HG02588 (cell line): ENCODE measurements at regions not wholly inside any gene's neighbourhood (a gene's known extent, or its start where the extent isn't known, plus 50 kb on each side); places are given as distances from the start of the nearest gene placed in this dataset.
"Not testable (repeated sequence)": the region's sequence is repeated elsewhere in the genome, so short reads cannot be mapped to it uniquely, and the experiment has no call there.

ENCODE experiments used
- ATAC-seq: cut with Tn5 transposase; IDR thresholded peaks from one replicate; pipeline ENCODE4 v1.9.1; 2021; ENCODE audit warnings: mild to moderate bottlenecking, moderate library complexity; ENCODE audit not compliant: unreplicated experiment

GRCh38 chr15:92753591-92753990 lies 98.0 kb upstream of the FAM174B start:
- ATAC-seq = no peak

GRCh38 chr15:92763459-92763858 lies 107.9 kb upstream of the FAM174B start:
- no peak for ATAC-seq

- ATAC-seq = not testable (repeated sequence)
These were observed 112.6 kb upstream of the FAM174B start for GRCh38 chr15:92768131-92768530.

GRCh38 chr15:92770641-92771040 lies 115.1 kb upstream of the FAM174B start:
- no peak for ATAC-seq

DNA sequence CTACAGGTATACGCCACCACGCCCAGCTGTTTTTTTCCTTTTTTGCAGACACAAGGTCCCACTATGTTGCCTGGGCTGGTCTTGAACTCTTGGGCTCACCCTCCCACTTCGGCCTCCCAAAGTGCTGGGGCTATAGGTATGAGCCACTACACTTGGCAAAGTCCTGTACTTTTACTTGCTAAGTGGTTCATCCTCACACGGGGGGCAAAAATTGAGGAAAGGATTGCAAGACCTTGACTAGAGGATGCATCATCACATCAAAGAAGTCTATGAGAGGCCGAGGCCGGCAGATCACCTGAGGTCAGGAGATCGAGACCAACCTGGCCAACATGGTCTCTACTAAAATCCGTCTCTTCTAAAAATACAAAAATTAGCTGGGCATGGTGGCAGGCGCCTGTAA lies 116.5 kb upstream of the FAM174B start:
- ATAC-seq = no peak

- no peak for ATAC-seq
These were observed 117.2 kb upstream of the FAM174B start for GRCh38 chr15:92772626-92773244.

GRCh38 chr15:92773340-92773739 lies 117.8 kb upstream of the FAM174B start:
- no peak for ATAC-seq

DNA sequence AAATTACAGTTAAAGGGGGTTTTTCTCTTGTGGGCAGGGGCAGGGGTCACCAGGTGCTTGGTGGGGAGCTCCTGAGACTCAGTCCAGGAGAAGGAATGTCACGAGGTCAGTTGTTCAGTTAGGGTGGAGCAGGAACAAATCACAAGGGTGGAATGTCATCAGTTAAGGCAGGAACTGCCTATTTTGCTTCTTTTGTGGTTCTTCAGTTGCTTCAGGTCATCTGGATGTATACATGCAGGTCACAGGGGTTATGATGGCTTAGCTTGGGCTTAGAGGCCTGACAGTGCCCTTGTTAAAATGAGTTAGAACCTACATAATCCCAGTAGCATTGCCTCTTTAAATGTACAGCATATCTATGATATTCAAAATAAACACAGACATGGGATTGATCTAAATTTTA lies 120.2 kb upstream of the CHD2 start:
- ATAC-seq = no peak

DNA sequence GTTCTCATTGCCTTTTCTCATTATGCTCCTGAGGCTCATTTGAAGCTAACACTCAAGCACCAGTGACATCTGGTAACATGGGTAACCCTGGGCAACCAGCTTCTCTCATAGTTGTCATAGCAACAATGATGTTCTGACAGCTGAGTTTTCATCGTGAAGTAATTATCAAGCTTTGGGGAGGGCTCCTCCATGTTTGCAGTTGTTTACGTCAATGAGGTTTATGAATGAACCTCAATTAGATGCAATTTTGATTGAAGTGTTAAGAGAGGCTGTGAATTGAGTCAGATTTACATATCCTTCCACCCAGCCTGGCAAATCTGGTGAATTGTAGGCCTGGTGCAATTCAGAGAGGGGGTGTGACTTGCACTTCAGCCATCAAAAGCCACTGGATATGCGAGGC lies 119.3 kb upstream of the CHD2 start:
- no peak for ATAC-seq

GRCh38 chr15:92781925-92782453 lies 118.1 kb upstream of the CHD2 start:
- ATAC-seq = no peak

GRCh38 chr15:92787116-92787515 lies 113.0 kb upstream of the CHD2 start:
- no peak for ATAC-seq

DNA sequence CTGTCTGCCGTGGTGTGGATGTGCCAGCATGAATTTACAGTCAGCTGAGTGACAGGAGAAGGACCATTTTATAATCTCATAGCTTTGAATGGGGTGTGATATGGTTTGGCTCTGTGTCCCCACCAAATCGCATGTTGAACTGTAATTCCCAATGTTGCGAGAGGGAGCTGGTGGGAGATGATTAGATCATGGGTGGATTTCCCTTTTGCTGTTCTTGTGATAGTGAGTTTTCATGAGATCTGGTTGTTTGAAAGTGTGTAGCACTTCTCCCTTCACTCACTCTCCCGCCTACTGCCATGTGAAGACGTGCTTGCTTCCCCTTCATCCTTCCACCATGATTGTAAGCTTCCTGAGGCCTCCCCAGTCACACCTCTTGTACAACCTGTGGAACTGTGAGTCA lies 111.9 kb upstream of the CHD2 start:
- ATAC-seq = no peak

DNA sequence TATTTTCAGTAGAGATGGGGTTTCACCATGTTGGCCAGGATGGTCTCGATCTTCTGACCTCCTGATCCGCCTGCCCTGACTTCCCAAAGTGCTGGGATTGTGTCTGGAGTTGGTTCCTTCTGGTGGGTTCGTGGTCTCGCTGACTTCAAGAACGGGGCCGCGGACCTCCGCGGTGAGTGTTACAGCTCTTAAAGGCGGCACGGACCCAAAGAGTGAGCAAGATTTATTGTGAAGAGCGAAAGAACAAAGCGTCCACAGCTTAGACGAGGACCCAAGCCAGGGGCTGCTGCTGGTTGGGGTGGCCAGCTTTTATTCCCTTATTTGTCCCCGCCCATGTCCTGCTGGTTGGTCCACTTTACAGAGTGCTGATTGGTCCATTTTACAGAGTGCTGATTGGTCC lies 111.3 kb upstream of the CHD2 start:
- not testable (repeated sequence) for ATAC-seq

- no peak for ATAC-seq
These were observed 103.9 kb upstream of the CHD2 start for GRCh38 chr15:92796161-92796611.

GRCh38 chr15:92797168-92798052 lies 102.7 kb upstream of the CHD2 start:
- ATAC-seq = no peak

DNA sequence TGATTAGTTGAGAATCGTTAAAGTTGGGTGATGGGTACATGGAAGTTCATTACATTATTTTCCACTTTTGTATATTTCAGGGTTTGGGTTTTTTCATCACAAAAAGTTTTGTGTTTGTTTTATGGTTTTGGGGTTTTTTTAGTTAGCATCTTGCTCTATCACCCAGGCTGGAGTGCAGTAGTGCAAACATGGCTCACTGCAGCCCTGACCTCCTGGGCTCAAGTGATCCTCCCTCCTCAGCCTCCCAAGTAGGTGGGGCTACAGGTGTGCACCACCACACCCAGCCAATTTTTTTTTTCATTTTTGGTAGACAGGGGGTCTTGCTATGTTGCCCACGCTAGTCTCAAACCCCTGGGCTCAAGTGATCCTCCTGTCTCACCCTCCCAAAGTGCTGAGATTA lies 100.1 kb upstream of the CHD2 start:
- no peak for ATAC-seq

DNA sequence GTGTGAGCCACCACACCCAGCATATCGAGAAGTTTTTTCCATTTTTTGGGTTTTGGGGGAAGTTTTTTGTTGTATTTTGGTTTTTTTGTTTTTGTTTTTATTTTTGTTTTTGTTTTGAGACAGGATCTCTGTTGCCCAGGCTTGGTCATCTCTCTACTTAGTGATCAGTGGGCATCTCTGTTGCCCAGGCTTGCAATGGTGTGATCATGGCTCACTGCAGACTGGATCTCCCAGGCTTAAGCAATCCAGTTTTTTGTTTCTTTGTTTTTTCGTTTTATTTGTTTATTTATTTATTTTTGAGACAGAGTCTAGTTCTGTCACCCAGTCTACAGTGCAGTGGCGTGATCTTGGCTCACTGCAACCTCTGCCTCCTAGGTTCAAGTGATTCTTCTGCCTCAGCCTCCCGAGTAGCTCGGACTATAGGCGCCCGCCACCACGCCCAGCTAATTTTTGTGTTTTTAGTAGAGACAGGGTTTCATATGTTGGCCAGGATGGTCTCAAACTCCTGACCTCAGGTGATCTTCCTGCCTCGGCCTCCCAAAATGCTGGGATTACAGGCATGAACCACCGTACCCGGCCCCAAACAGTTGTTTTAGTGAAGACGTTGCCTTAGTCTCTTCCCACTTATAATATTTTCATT lies 99.6 kb upstream of the CHD2 start:
- ATAC-seq = not testable (repeated sequence)

DNA sequence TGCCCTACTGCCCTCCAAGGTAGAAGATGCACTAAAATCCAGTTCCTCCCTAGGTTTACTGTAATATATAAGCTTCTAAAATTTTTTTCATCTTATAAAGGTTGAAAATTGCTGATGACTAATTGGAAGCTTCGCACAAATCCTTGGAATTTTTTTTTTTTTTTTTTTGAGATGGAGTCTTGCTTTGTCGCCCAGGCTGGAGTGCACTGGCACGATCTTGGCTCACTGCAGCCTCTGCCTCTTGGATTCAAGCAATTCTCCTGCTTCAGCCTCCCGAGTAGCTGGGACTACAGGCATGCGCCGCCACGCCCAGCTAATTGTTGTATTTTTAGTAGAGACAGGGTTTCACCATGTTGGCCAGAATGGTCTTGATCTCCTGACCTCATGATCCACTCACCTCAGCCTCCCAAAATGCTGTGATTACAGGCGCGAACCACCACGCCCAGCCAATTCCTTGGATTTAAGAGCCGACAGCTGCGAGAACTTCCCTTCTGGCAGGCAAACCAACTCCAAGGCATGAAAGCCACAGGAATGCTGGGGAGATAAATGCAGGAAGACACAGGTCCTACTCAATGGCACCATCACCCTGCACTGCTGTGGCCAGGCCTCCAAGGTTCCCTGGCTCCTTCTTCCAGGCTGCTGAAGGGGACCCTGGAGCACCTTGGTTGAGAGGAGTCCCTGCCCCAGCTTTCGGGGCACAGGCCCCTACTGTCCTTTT lies 98.9 kb upstream of the CHD2 start:
- not testable (repeated sequence) for ATAC-seq

DNA sequence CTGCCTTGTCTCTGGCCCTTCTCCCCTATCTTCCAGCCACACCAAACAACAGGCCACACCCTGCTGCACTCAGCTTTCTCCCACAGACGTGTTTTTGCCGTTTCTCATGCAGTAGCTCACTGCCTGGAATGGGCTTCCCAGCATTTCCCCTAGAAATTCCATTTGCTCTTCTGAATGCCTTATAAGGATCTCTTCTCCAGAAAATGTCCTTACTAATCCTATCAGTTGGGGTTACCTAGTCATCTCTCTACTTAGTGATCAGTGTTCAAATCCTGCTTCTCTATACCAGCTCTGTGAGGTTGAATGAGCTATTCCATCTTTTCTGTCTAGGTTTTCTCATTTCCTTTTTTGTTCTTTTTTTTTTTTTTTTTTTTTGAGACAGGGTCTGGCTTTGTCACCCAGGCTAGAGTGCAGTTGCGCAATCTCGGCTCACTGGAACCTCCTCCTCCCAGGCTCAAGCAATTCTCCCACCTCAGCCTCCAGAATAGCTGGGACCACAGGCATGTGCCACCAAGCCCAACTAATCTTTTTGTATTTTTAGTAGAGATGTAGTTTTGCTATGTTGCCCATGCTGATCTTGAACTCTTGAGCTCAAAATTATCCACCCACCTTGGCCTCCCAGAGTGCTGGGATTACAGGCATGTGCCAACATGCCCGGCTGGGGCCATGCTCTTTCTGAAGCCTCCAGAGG lies 98.2 kb upstream of the CHD2 start:
- ATAC-seq = no peak

GRCh38 chr15:92803536-92803851 lies 96.6 kb upstream of the CHD2 start:
- ATAC-seq = no peak
